Colonic mucosa (tissue), 4 donors: ENCODE measurements at regions not wholly inside any gene's neighbourhood (a gene's known extent, or its start where the extent isn't known, plus 50 kb on each side); places are given as distances from the start of the nearest gene placed in this dataset.

Experiments
- DNase-seq: peaks from one replicate; pipeline ENCODE4 v3.0.0-alpha.2; 2020
- H3K27ac ChIP-seq: fragments of 200-600 bp; one replicate; pipeline ENCODE4 v1.8.0; 2021
- H3K27me3 ChIP-seq: fragments of 200-600 bp; one replicate; pipeline ENCODE4 v1.8.0; 2021
- H3K36me3 ChIP-seq: fragments of 200-600 bp; one replicate; pipeline ENCODE4 v1.8.0; 2021
- H3K4me1 ChIP-seq: fragments of 200-600 bp; one replicate; pipeline ENCODE4 v1.8.0; 2021; ENCODE audit warnings: mild to moderate bottlenecking
- H3K4me3 ChIP-seq: fragments of 200-600 bp; one replicate; pipeline ENCODE4 v1.8.0; 2021
- H3K9ac ChIP-seq, 2 donors: one replicate each; pipeline ENCODE4 v1.7.0; 2013; ENCODE audit warnings: control low read depth in 2 of 2, low read depth in 2 of 2, low read length in 2 of 2
- H3K9me3 ChIP-seq: fragments of 200-600 bp; one replicate; pipeline ENCODE4 v1.8.0; 2021
- intact Hi-C: fragments of 100-400 bp; cut with DNase I; formaldehyde crosslinking; loops from one replicate; pipeline ENCODE4 v1.14.1; 2022
- TF ChIP-seq, protein P1 (sequence below): fragments of 200-600 bp; IDR thresholded peaks from one replicate; pipeline ENCODE4 v1.8.0; 2022; ENCODE audit warnings: antibody characterized with exemption, mild to moderate bottlenecking
- donor health status: healthy.
- donor health status: DM: no; HTN: no; CAD: no.
- donor health status: DM: no; HTN: no; CAD: no.

DNA sequence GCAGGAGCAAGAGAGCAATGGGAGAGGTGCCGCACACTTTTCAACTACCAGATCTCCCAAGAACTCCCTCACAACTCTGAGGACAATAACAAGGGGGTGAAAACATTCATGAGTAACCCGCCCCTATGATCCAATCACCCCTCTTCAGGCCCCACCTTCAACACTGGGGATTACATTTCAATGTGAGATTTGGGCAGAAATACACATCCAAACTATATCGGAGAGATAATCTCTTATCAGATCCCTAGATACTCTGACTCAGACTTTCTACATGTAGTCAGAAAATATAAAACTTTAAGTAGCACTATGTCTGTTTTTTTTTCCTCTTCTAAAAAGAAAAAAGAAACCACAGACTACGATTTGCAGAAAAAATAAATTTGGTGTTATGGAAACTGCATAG lies 1595.9 kb upstream of the NUDT12 start:
- Histone ChIP-seq H3K27me3 (no peaks in the 10 kb centered on the region), H3K4me1 (no peaks in the 10 kb centered on the region), H3K27ac (no peak overlapping the region), H3K9ac (no peak overlapping the region), H3K36me3 (no peaks in the 10 kb centered on the region), H3K4me3 (no peak overlapping the region), H3K9me3 (no peaks in the 10 kb centered on the region)
- intact Hi-C loops, result no loop called here
- no peak for DNase-seq
- TF ChIP-seq, protein P1, sequence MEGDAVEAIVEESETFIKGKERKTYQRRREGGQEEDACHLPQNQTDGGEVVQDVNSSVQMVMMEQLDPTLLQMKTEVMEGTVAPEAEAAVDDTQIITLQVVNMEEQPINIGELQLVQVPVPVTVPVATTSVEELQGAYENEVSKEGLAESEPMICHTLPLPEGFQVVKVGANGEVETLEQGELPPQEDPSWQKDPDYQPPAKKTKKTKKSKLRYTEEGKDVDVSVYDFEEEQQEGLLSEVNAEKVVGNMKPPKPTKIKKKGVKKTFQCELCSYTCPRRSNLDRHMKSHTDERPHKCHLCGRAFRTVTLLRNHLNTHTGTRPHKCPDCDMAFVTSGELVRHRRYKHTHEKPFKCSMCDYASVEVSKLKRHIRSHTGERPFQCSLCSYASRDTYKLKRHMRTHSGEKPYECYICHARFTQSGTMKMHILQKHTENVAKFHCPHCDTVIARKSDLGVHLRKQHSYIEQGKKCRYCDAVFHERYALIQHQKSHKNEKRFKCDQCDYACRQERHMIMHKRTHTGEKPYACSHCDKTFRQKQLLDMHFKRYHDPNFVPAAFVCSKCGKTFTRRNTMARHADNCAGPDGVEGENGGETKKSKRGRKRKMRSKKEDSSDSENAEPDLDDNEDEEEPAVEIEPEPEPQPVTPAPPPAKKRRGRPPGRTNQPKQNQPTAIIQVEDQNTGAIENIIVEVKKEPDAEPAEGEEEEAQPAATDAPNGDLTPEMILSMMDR, result no peak

- Histone ChIP-seq H3K4me3 (no peak overlapping the region), H3K27me3 (no peaks in the 10 kb centered on the region), H3K9me3 (no peaks in the 10 kb centered on the region), H3K27ac (no peak overlapping the region), H3K4me1 (no peaks in the 10 kb centered on the region), H3K9ac (no peak overlapping the region), H3K36me3 (no peaks in the 10 kb centered on the region)
- intact Hi-C loops, result no loop called here
- no peak for DNase-seq
- TF ChIP-seq, protein P1, result no peak
Observed at GRCh38 chr5:105150323-105150722, 1587.7 kb upstream of the NUDT12 start.

- Histone ChIP-seq H3K9ac (no peak overlapping the region), H3K36me3 (no peaks in the 10 kb centered on the region), H3K4me3 (no peak overlapping the region), H3K9me3 (no peaks in the 10 kb centered on the region), H3K27ac (no peak overlapping the region), H3K27me3 (no peaks in the 10 kb centered on the region), H3K4me1 (no peaks in the 10 kb centered on the region)
- DNase-seq, result no peak
- intact Hi-C loops, result no loop called here
- TF ChIP-seq, protein P1, result no peak
Observed at GRCh38 chr5:105146867-105147266, 1584.3 kb upstream of the NUDT12 start.

- intact Hi-C loops, result no loop called here
- H3K9ac ChIP-seq, result no peak overlapping the region
- H3K36me3 ChIP-seq, result no peaks in the 10 kb centered on the region
- TF ChIP-seq, protein P1, result no peak
- no peak overlapping the region for H3K27ac ChIP-seq
- no peaks in the 10 kb centered on the region for H3K9me3 ChIP-seq
- no peak for DNase-seq
- H3K4me1 ChIP-seq, result no peaks in the 10 kb centered on the region
- H3K4me3 ChIP-seq, result no peak overlapping the region
- no peaks in the 10 kb centered on the region for H3K27me3 ChIP-seq
Observed at GRCh38 chr5:105145152-105145551, 1582.6 kb upstream of the NUDT12 start.

GRCh38 chr5:105134328-105134727 lies 1571.7 kb upstream of the NUDT12 start:
- Histone ChIP-seq H3K9me3 (no peaks in the 10 kb centered on the region), H3K27me3 (no peaks in the 10 kb centered on the region), H3K27ac (no peak overlapping the region), H3K9ac (no peak overlapping the region), H3K4me1 (no peaks in the 10 kb centered on the region), H3K36me3 (no peaks in the 10 kb centered on the region), H3K4me3 (no peak overlapping the region)
- TF ChIP-seq, protein P1, result no peak
- no peak for DNase-seq
- intact Hi-C loops, result no loop called here

- no peak for DNase-seq
- Histone ChIP-seq H3K27ac (no peak overlapping the region), H3K4me1 (no peaks in the 10 kb centered on the region), H3K4me3 (no peak overlapping the region), H3K9ac (no peak overlapping the region), H3K36me3 (no peaks in the 10 kb centered on the region), H3K9me3 (no peaks in the 10 kb centered on the region), H3K27me3 (no peaks in the 10 kb centered on the region)
- intact Hi-C loops, result no loop called here
- TF ChIP-seq, protein P1, result no peak
Observed at GRCh38 chr5:105133087-105133486, 1570.5 kb upstream of the NUDT12 start.
